ENCODE measurements at regions not wholly inside any gene's neighbourhood (a gene's known extent, or its start where the extent isn't known, plus 50 kb on each side); places are given as distances from the start of the nearest gene placed in this dataset.

- no peak for TF ChIP-seq POLR2AphosphoS5 (IDR thresholded peaks at IDR 0.05)
- TF ChIP-seq POLR2A (IDR thresholded peaks at IDR 0.05): no peak
- no peak for TF ChIP-seq CTCF (IDR thresholded peaks at IDR 0.05)
- no peak for TF ChIP-seq EP300 (IDR thresholded peaks at IDR 0.05)
Measured at GRCh38 chr14:42572032-42572431, 965.4 kb downstream of the LRFN5 start.

All from gastroesophageal sphincter (tissue), 3 donors.